OCI-LY3 (cell line): ENCODE measurements at regions not wholly inside any gene's neighbourhood (a gene's known extent, or its start where the extent isn't known, plus 50 kb on each side); places are given as distances from the start of the nearest gene placed in this dataset.

Experiments used
- EZH2phosphoT487 ChIP-seq: fragments of 200-600 bp; shearing (Covaris generic); IDR thresholded peaks from 2 replicates; pipeline ENCODE4 v1.6.1; 2018; ENCODE audit warnings: antibody characterized with exemption, mixed run types, low read depth
- TF ChIP-seq, protein P1 (sequence below): fragments of 200-600, 300-600 bp; sonication (generic); IDR thresholded peaks from 2 replicates; pipeline ENCODE4 v1.5.1; 2014; ENCODE audit warnings: antibody characterized with exemption, low read length, low read depth

DNA sequence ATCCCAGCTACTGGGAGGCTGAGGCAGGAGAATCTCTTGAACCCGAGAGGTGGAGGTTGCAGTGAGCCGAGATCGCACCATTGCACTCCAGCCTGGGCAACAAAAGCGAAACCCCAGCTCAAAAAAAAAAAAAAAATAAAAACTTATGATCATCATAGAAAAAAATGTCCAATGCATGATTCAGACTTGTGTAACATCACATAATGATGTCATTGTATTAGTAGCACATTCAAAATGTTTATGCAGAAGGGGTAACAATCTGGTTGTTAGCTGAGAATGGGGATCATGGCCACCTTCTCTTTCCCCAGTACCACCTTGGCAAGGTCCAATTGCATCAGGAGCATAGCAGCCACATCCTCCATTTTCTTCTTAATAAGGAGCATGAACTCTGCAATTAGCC, 137.6 kb upstream of the MARCKS start:
- TF ChIP-seq, protein P1, sequence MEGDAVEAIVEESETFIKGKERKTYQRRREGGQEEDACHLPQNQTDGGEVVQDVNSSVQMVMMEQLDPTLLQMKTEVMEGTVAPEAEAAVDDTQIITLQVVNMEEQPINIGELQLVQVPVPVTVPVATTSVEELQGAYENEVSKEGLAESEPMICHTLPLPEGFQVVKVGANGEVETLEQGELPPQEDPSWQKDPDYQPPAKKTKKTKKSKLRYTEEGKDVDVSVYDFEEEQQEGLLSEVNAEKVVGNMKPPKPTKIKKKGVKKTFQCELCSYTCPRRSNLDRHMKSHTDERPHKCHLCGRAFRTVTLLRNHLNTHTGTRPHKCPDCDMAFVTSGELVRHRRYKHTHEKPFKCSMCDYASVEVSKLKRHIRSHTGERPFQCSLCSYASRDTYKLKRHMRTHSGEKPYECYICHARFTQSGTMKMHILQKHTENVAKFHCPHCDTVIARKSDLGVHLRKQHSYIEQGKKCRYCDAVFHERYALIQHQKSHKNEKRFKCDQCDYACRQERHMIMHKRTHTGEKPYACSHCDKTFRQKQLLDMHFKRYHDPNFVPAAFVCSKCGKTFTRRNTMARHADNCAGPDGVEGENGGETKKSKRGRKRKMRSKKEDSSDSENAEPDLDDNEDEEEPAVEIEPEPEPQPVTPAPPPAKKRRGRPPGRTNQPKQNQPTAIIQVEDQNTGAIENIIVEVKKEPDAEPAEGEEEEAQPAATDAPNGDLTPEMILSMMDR = no peak
- no peak for TF ChIP-seq EZH2phosphoT487
